PC-3 (cell line): ENCODE measurements at regions not wholly inside any gene's neighbourhood (a gene's known extent, or its start where the extent isn't known, plus 50 kb on each side); places are given as distances from the start of the nearest gene placed in this dataset.

Experiments
- CTCF ChIP-seq: fragments of 300-600 bp; sonication (generic); conservative IDR thresholded peaks from 2 replicates; pipeline ENCODE4 v1.5.1; 2017; ENCODE audit warnings: antibody characterized with exemption, low read depth, mild to moderate bottlenecking, low read length
- EZH2 ChIP-seq: fragments of 300-600 bp; sonication (generic); IDR thresholded peaks from one replicate; pipeline ENCODE4 v1.6.1; 2017; ENCODE audit warnings: antibody characterized with exemption, mild to moderate bottlenecking, low read length; ENCODE audit not compliant: unreplicated experiment
- EZH2phosphoT487 ChIP-seq: fragments of 300-600 bp; sonication (generic); IDR thresholded peaks from 2 replicates; pipeline ENCODE4 v1.6.1; 2018; ENCODE audit warnings: mild to moderate bottlenecking, antibody characterized with exemption, low read length, borderline replicate concordance

- no peak for TF ChIP-seq CTCF
- no peak for TF ChIP-seq EZH2phosphoT487
- TF ChIP-seq EZH2, result no peak
Measured at GRCh38 chr16:26648851-26649250, 417.9 kb upstream of the C16orf82 start.
